COLO668 (cell line): ENCODE measurements at regions not wholly inside any gene's neighbourhood (a gene's known extent, or its start where the extent isn't known, plus 50 kb on each side); places are given as distances from the start of the nearest gene placed in this dataset.

Experiments used
- DNase-seq: peaks from one replicate; lab custom pipeline; 2025; ENCODE audit not compliant: unreplicated experiment; lab: John Stamatoyannopoulos, UW

- DNase-seq = no peak
These were observed 109.9 kb upstream of the PAXBP1 start for GRCh38 chr21:32881458-32881857.

GRCh38 chr21:32884062-32884461 is 112.5 kb upstream of the PAXBP1 start:
- no peak for DNase-seq

GRCh38 chr21:32886339-32886738 is 114.8 kb upstream of the PAXBP1 start:
- DNase-seq = no peak

GRCh38 chr21:32887026-32887425 is 115.5 kb upstream of the PAXBP1 start:
- no peak for DNase-seq

- DNase-seq = no peak
These were observed 117.4 kb upstream of the PAXBP1 start for GRCh38 chr21:32888971-32889370.

GRCh38 chr21:32889596-32889995 is 118.0 kb upstream of the PAXBP1 start:
- no peak for DNase-seq

GRCh38 chr21:32894321-32894720 is 122.8 kb upstream of the PAXBP1 start:
- DNase-seq = no peak

GRCh38 chr21:32900814-32901213 is 124.9 kb upstream of the OLIG2 start:
- no peak for DNase-seq

- DNase-seq = no peak
These were observed 118.2 kb upstream of the OLIG2 start for GRCh38 chr21:32907521-32907920.

- no peak for DNase-seq
These were observed 117.2 kb upstream of the OLIG2 start for GRCh38 chr21:32908534-32908933.

GRCh38 chr21:32909393-32909792 is 116.3 kb upstream of the OLIG2 start:
- DNase-seq = no peak

- no peak for DNase-seq
These were observed 111.2 kb upstream of the OLIG2 start for GRCh38 chr21:32914424-32915039.

- no peak for DNase-seq
These were observed 110.6 kb upstream of the OLIG2 start for GRCh38 chr21:32915099-32915498.

GRCh38 chr21:32916088-32916487 is 109.6 kb upstream of the OLIG2 start:
- no peak for DNase-seq

GRCh38 chr21:32916522-32917099 is 109.1 kb upstream of the OLIG2 start:
- DNase-seq = no peak

GRCh38 chr21:32917362-32918135 is 108.2 kb upstream of the OLIG2 start:
- no peak for DNase-seq

- DNase-seq = no peak
These were observed 107.1 kb upstream of the OLIG2 start for GRCh38 chr21:32918478-32919120.

- no peak for DNase-seq
These were observed 105.3 kb upstream of the OLIG2 start for GRCh38 chr21:32920474-32920873.

- DNase-seq = peak; percentile 51
These were observed 104.0 kb upstream of the OLIG2 start for GRCh38 chr21:32921632-32922230.

- no peak for DNase-seq
These were observed 100.6 kb upstream of the OLIG2 start for GRCh38 chr21:32925098-32925497.

GRCh38 chr21:32929633-32930038 is 96.1 kb upstream of the OLIG2 start:
- no peak for DNase-seq
